ENCODE measurements at regions not wholly inside any gene's neighbourhood (a gene's known extent, or its start where the extent isn't known, plus 50 kb on each side); places are given as distances from the start of the nearest gene placed in this dataset.
"Not testable (repeated sequence)": the region's sequence is repeated elsewhere in the genome, so short reads cannot be mapped to it uniquely, and the experiment has no call there.

DNA sequence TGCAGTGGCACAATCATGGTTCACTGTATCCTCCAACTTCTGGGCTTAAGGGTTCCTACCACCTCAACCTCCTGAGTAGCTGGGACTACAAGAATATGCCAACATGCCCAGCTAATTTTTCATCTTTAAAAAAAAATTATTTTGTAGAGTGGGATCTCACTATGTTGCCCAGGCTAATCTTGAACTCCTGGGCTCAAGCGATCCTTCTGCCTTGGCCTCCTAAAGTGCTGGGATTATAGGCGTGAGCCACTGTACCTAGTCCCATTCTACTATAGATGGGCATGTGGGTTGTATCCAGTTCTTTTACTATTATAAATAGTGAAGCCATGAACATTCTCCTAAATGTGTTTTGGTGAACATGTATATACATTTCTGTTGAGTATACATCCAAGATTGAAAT is 57.9 kb upstream of the PAXBP1 start:
- TF ChIP-seq CTCF (IDR thresholded peaks at IDR 0.05; ENCODE audit: unreplicated experiment), result no peak
- intact Hi-C loops (cut with micrococcal nuclease), result no loop called here
- H3K36me3 Mint-ChIP-seq (ENCODE audit: insufficient read depth, unreplicated experiment), result no peaks in the 10 kb centered on the region
- no peaks in the 10 kb centered on the region for H3K9me3 Mint-ChIP-seq (ENCODE audit: unreplicated experiment)
- no peaks in the 10 kb centered on the region for H3K27me3 Mint-ChIP-seq (ENCODE audit: insufficient read depth, unreplicated experiment)
- DNase-seq (ENCODE audit: unreplicated experiment), result no peak
- POLR2A ChIA-PET, result no interaction called here
- CTCF ChIA-PET, result no interaction called here
- BruUV-seq (replicated peaks), result no TSS peak
- H3K4me1 Mint-ChIP-seq (ENCODE audit: insufficient read depth, unreplicated experiment), result no peaks in the 10 kb centered on the region
- no peak overlapping the region for H3K27ac Mint-ChIP-seq (ENCODE audit: low read depth, unreplicated experiment)
- H3K4me3 Mint-ChIP-seq (ENCODE audit: unreplicated experiment), result no peak overlapping the region

DNA sequence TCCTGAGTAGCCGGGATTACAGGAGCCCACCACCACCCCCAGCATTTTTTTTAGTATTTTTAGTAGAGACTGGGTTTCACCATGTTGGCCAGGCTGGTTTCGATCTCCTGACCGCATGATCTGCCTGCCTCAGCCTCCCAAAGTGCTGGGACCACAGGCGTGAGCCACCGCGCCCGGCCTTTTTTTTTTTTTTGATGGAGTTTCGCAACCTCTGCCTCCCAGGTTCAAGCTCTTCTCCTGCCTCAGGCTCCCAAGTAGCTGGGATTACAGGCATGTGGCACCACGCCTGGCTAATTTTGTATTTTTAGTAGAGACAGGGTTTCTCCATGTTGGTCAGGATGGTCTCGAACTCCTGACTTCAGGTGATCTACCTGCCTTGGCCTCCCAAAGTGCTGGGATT is 60.2 kb upstream of the PAXBP1 start:
- DNase-seq (ENCODE audit: unreplicated experiment); H3K4me1 Mint-ChIP-seq (ENCODE audit: insufficient read depth, unreplicated experiment); H3K27ac Mint-ChIP-seq (ENCODE audit: low read depth, unreplicated experiment); H3K36me3 Mint-ChIP-seq (ENCODE audit: insufficient read depth, unreplicated experiment); H3K4me3 Mint-ChIP-seq (ENCODE audit: unreplicated experiment); H3K9me3 Mint-ChIP-seq (ENCODE audit: unreplicated experiment); H3K27me3 Mint-ChIP-seq (ENCODE audit: insufficient read depth, unreplicated experiment); BruUV-seq (replicated peaks): not testable (repeated sequence)
- intact Hi-C loops (cut with micrococcal nuclease), result loop anchor here (2.0 to 5.0 kb wide), 2 partner anchors 295 to 366 kb away; no protein-coding TSS in a partner anchor
- ChIA-PET POLR2A (interaction anchor here (1.2 kb wide), 1 partner anchor 49 kb away, joined by 3 read pairs; no protein-coding TSS in a partner anchor), CTCF (interaction anchor here (0.6 to 2.9 kb wide), 9 partner anchors 86 to 760 kb away, joined by 3 to 38 read pairs (median 6); no protein-coding TSS in a partner anchor)

- no peaks in the 10 kb centered on the region for H3K4me1 Mint-ChIP-seq (ENCODE audit: insufficient read depth, unreplicated experiment)
- DNase-seq (ENCODE audit: unreplicated experiment), result no peak
- no peak for TF ChIP-seq CTCF (IDR thresholded peaks at IDR 0.05; ENCODE audit: unreplicated experiment)
- H3K27ac Mint-ChIP-seq (ENCODE audit: low read depth, unreplicated experiment), result no peak overlapping the region
- no TSS peak for BruUV-seq (replicated peaks)
- H3K9me3 Mint-ChIP-seq (ENCODE audit: unreplicated experiment), result no peaks in the 10 kb centered on the region
- peaks cover 24% of the 10 kb centered on the region for H3K27me3 Mint-ChIP-seq (ENCODE audit: insufficient read depth, unreplicated experiment)
- POLR2A ChIA-PET, result interaction anchor here (0.7 to 1.4 kb wide), 2 partner anchors 106 to 227 kb away, joined by 3 to 4 read pairs; no protein-coding TSS in a partner anchor
- CTCF ChIA-PET, result interaction anchor here (0.6 to 2.9 kb wide), 8 partner anchors 36 to 531 kb away, joined by 3 to 38 read pairs (median 6); no protein-coding TSS in a partner anchor
- intact Hi-C loops (cut with micrococcal nuclease), result loop anchor here (5.0 kb wide), 1 partner anchor 363 kb away; no protein-coding TSS in a partner anchor
- H3K4me3 Mint-ChIP-seq (ENCODE audit: unreplicated experiment), result no peak overlapping the region
- H3K36me3 Mint-ChIP-seq (ENCODE audit: insufficient read depth, unreplicated experiment), result no peaks in the 10 kb centered on the region
Measured at GRCh38 chr21:32834211-32834915, 62.8 kb upstream of the PAXBP1 start.

DNA sequence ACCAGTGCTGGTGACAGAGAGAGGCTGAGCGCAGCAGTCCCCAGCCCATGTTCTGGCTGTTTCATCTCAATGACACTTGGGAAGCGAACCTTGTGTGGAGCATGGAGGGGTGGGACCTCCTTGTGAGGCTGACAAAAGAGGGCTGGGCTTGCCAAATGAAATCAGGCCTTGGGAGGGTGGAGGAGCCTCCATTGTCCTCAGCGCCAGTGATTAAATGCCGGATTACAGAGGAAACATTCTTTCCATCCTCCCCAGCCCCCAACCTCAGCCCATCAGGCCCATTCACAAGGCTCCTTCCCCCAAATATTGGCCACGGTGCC is 63.3 kb upstream of the PAXBP1 start:
- intact Hi-C loops (cut with micrococcal nuclease), result loop anchor here (5.0 kb wide), 1 partner anchor 362 kb away; no protein-coding TSS in a partner anchor
- Mint-ChIP-seq H3K36me3 (ENCODE audit: insufficient read depth, unreplicated experiment) (no peaks in the 10 kb centered on the region), H3K27ac (ENCODE audit: low read depth, unreplicated experiment) (no peak overlapping the region), H3K27me3 (ENCODE audit: insufficient read depth, unreplicated experiment) (peaks cover 29% of the 10 kb centered on the region), H3K4me3 (ENCODE audit: unreplicated experiment) (no peak overlapping the region), H3K9me3 (ENCODE audit: unreplicated experiment) (no peaks in the 10 kb centered on the region), H3K4me1 (ENCODE audit: insufficient read depth, unreplicated experiment) (no peaks in the 10 kb centered on the region)
- CTCF ChIA-PET, result interaction anchor here (0.6 to 2.1 kb wide), 7 partner anchors 105 to 531 kb away, joined by 3 to 9 read pairs (median 4); no protein-coding TSS in a partner anchor
- no peak for DNase-seq (ENCODE audit: unreplicated experiment)
- no TSS peak for BruUV-seq (replicated peaks)
- POLR2A ChIA-PET, result interaction anchor here (1.3 to 1.8 kb wide), 2 partner anchors 63 to 362 kb away, joined by 3 to 4 read pairs; partner anchors contain the start of gene PAXBP1
- TF ChIP-seq CTCF (IDR thresholded peaks at IDR 0.05; ENCODE audit: unreplicated experiment), result no peak

Data from MCF 10A (cell line).